Mucosa of descending colon (tissue), 3 donors: ENCODE measurements at regions not wholly inside any gene's neighbourhood (a gene's known extent, or its start where the extent isn't known, plus 50 kb on each side); places are given as distances from the start of the nearest gene placed in this dataset.
"Not testable (repeated sequence)": the region's sequence is repeated elsewhere in the genome, so short reads cannot be mapped to it uniquely, and the experiment has no call there.

Experiments used
- ATAC-seq: fragments of 200-7000 bp; cut with Tn5 transposase; one replicate; pipeline ENCODE4 v1.9.1; 2020; ENCODE audit warnings: mild to moderate bottlenecking, moderate library complexity
- DNase-seq, 3 donors: peaks; one replicate each; pipeline ENCODE4 v3.0.0-alpha.2; 2020
- H3K36me3 ChIP-seq: fragments of 200-600 bp; one replicate; pipeline ENCODE4 v1.8.0; 2021; ENCODE audit warnings: low read depth, mild to moderate bottlenecking
- H3K4me1 ChIP-seq: fragments of 200-600 bp; one replicate; pipeline ENCODE4 v1.8.0; 2021; ENCODE audit warnings: low read depth, mild to moderate bottlenecking
- H3K4me3 ChIP-seq: fragments of 200-600 bp; one replicate; pipeline ENCODE4 v1.8.0; 2021; ENCODE audit warnings: mild to moderate bottlenecking
- H3K9me3 ChIP-seq: fragments of 200-600 bp; one replicate; pipeline ENCODE4 v1.8.0; 2021; ENCODE audit warnings: mild to moderate bottlenecking
- intact Hi-C, 2 donors: fragments of 100-400 bp; cut with DNase I in 1 of 2; cut with micrococcal nuclease in 1 of 2; formaldehyde crosslinking; loops; one replicate each; pipeline versions ENCODE4 v1.11.0 to v1.11.1; 2022; cut with DNase I, micrococcal nuclease
- TF ChIP-seq, protein P1 (sequence below): fragments of 200-600 bp; IDR thresholded peaks from one replicate; pipeline ENCODE4 v1.8.0; 2022; ENCODE audit warnings: antibody characterized with exemption, mild to moderate bottlenecking
- donor health status: DM: no; HTN: no; CAD: no; lungs with moderate emphysema.
- donor health status: DM: no; HTN: no; CAD: no.
- donor health status: DM: no; HTN: yes; CAD: no.

DNA sequence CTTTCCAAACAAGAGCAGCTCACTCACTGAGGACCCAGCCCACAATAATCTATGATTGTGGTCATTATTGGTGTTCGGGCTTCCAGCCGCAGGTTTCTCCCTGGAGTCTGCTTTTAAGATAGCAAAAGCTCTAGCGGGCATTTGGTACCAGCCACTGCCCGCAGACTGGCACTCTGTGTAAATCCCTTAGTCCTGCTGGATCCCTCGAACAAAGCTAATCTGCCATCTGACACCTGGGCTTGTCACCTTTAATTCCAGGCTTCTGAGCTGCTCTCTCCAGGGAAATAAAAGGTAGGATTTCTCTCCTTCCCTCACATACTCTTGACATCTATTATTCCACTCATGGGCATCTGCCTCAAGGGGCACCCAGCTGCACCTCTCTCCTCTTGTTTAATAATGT is 158.7 kb downstream of the PDCD6IP start:
- DNase-seq, result no peak
- TF ChIP-seq, protein P1, sequence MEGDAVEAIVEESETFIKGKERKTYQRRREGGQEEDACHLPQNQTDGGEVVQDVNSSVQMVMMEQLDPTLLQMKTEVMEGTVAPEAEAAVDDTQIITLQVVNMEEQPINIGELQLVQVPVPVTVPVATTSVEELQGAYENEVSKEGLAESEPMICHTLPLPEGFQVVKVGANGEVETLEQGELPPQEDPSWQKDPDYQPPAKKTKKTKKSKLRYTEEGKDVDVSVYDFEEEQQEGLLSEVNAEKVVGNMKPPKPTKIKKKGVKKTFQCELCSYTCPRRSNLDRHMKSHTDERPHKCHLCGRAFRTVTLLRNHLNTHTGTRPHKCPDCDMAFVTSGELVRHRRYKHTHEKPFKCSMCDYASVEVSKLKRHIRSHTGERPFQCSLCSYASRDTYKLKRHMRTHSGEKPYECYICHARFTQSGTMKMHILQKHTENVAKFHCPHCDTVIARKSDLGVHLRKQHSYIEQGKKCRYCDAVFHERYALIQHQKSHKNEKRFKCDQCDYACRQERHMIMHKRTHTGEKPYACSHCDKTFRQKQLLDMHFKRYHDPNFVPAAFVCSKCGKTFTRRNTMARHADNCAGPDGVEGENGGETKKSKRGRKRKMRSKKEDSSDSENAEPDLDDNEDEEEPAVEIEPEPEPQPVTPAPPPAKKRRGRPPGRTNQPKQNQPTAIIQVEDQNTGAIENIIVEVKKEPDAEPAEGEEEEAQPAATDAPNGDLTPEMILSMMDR, result no peak
- H3K36me3 ChIP-seq, result no peaks in the 10 kb centered on the region
- no peaks in the 10 kb centered on the region for H3K4me1 ChIP-seq
- ATAC-seq, result no peak
- H3K4me3 ChIP-seq, result no peak overlapping the region
- H3K9me3 ChIP-seq, result peaks cover under 1% of the 10 kb centered on the region
- intact Hi-C loops, result no loop called here

- intact Hi-C loops, result no loop called here
- ATAC-seq, result no peak
- TF ChIP-seq, protein P1, result no peak
- peaks cover 4% of the 10 kb centered on the region for H3K9me3 ChIP-seq
- no peak for DNase-seq
- no peaks in the 10 kb centered on the region for H3K36me3 ChIP-seq
- H3K4me3 ChIP-seq, result no peak overlapping the region
- H3K4me1 ChIP-seq, result no peaks in the 10 kb centered on the region
Observed at GRCh38 chr3:33958661-33959060, 160.2 kb downstream of the PDCD6IP start.

GRCh38 chr3:33962396-33962795 is 164.0 kb downstream of the PDCD6IP start:
- Histone ChIP-seq H3K9me3 (peaks cover 4% of the 10 kb centered on the region), H3K4me3 (no peak overlapping the region), H3K4me1 (no peaks in the 10 kb centered on the region), H3K36me3 (no peaks in the 10 kb centered on the region)
- DNase-seq (no peak), ATAC-seq (no peak)
- intact Hi-C loops, result no loop called here
- TF ChIP-seq, protein P1, result no peak

DNA sequence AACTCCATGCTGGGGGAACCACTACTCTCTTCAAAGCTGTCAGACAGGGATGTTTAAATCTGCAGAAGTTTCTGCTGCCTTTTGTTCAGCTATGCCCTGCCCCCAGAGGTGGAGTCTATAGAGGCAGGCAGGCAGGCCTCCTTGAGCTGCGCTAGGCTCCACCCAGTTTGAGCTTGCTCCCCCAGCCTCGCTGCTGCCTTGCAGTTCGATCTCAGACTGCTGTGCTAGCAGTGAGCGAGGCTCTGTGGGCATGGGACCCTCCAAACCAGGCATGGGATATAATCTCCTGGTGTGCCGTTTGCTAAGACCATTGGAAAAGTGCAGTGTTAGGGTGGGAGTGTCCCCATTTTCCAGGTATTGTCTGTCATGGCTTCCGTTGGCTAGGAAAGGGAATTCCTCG is 171.8 kb downstream of the PDCD6IP start:
- intact Hi-C loops, DNase-seq, H3K36me3 ChIP-seq, H3K9me3 ChIP-seq, ATAC-seq, H3K4me1 ChIP-seq, H3K4me3 ChIP-seq: not testable (repeated sequence)

GRCh38 chr3:33971055-33971454 is 172.6 kb downstream of the PDCD6IP start:
- TF ChIP-seq, protein P1, result no peak
- H3K4me1 ChIP-seq, result no peaks in the 10 kb centered on the region
- H3K36me3 ChIP-seq, result no peaks in the 10 kb centered on the region
- H3K9me3 ChIP-seq, result peaks cover 4% of the 10 kb centered on the region
- DNase-seq, result no peak
- intact Hi-C loops, result no loop called here
- no peak for ATAC-seq
- H3K4me3 ChIP-seq, result no peak overlapping the region

DNA sequence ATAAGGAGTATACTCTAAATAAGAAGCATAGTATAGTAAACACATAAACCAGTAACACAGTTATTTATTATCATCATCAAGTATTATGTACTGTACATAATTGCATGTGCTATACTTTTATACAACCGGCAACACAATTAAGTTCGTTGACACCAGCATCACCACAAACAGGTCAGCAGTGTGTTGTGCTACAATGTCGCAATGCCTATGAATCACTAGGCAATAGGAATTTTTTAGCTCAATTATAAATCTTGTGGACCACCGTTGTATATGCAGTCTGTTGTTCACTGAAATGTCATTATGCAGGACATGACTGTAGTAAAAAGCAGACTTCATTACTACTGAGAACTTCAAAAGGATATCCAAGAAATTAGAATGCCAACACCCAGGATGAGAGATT is 177.0 kb downstream of the PDCD6IP start:
- no peak for DNase-seq
- Histone ChIP-seq H3K4me1 (no peaks in the 10 kb centered on the region), H3K4me3 (no peak overlapping the region), H3K9me3 (peaks cover under 1% of the 10 kb centered on the region), H3K36me3 (no peaks in the 10 kb centered on the region)
- TF ChIP-seq, protein P1, result no peak
- no peak for ATAC-seq
- intact Hi-C loops, result no loop called here
